Activated CD4-positive, alpha-beta T cell treated with anti-CD3 and anti-CD28 coated beads, Interleukin-2, Interleukin-6, amounts not matched to agents 100 ng/mL and 50 ng/mL, durations not matched to agents 16 hours and 8 hours (primary cell): ENCODE measurements at regions not wholly inside any gene's neighbourhood (a gene's known extent, or its start where the extent isn't known, plus 50 kb on each side); places are given as distances from the start of the nearest gene placed in this dataset.

Experiments
- DNase-seq: peaks from one replicate; pipeline ENCODE4 v3.0.0-alpha.2; 2020

DNA sequence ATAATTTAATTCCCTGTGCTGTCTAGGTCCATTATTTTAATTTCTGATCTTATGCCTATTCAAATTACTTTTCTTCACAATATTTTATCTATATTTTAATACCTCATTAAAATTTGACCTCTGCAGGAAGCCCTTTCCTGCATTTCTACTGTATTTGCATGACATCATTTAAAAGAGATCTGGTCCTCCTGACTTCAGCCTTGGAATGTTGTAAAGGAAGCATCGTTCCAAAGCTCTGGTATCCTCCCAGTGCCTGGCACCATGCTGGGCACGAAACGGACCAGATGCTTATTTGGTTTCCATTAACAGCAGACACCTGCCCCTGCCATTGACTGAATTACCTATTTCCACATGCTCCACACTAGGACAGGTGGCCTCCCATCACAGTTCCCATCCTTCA, 247.5 kb downstream of the KLF6 start:
- no peak for DNase-seq

DNA sequence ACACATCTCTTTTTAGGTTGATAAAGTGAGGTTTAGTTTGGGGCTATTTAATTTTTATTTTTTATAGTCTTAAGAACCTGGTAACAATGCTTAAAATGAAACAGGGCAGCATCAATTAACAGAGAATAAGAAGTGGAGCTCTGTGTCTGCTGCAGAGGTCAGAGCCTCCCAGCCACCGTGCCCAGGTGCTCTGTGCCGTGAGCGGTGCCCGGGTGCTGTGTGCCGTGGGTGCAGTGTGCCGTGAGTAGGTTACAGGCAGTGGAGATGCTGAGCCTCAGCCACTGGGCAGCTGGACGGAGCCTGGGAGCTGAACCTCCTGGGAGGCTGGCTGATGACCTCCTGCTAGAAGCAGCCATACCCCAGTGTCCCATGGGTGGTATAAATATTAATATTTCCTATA, 250.0 kb downstream of the KLF6 start:
- DNase-seq = no peak

GRCh38 chr10:3534433-3534832, 250.6 kb downstream of the KLF6 start:
- no peak for DNase-seq

DNA sequence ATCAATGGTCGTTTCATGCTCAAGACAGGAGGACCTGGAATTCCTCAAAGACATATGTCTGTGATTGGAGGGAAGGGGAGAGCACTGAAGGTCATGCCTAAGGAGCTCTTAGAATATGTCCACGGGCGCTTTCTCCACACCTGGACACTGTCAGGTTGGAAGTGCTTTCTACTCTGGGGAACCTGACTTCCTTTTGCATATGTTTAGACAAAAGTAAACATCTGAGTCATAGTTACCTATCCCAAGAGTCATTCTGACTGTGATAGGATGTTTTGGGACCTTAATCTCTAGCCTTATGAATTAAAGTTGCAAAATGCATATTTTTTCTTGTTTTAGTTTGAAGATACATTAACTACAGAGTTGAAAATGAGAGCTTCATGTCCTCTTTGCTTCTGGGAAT, 251.7 kb downstream of the KLF6 start:
- DNase-seq = no peak

DNA sequence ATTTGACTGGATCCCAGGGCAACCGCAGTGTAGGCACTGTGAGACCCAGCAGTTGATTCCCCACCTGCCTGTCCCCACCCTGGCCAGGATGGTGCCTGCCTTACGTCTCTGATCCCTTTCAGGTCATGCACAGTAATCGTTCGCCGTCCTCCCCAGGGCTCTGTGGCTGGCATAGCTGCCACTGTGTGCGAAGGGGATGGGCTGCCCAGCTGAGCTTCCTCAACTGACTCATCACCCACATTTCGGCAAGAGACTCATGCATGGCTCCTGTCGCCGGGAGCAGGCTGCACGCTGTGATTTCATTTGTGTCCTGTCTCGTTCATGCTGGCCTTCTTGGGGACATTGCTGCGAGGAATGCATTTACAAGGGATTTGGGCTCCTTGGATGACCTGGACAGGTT, 252.4 kb downstream of the KLF6 start:
- DNase-seq = no peak

DNA sequence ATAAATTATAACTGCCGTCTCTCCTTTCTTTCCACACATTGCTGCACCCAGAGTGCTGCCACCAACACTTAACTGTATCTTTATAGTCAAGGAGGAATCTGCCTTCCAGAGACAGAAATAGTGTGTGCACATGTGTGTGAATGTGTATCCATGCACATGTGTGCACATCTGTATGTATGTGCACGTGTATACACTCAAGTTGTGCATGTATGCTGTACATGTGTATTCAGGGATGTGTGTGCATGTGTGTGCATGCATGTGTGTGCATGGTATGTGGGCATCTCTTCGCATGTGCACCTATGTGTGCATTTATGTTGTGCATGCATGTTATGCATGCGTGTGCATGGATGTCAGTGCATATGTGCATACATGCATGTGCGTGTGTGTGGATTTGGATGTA, 253.3 kb downstream of the KLF6 start:
- no peak for DNase-seq

DNA sequence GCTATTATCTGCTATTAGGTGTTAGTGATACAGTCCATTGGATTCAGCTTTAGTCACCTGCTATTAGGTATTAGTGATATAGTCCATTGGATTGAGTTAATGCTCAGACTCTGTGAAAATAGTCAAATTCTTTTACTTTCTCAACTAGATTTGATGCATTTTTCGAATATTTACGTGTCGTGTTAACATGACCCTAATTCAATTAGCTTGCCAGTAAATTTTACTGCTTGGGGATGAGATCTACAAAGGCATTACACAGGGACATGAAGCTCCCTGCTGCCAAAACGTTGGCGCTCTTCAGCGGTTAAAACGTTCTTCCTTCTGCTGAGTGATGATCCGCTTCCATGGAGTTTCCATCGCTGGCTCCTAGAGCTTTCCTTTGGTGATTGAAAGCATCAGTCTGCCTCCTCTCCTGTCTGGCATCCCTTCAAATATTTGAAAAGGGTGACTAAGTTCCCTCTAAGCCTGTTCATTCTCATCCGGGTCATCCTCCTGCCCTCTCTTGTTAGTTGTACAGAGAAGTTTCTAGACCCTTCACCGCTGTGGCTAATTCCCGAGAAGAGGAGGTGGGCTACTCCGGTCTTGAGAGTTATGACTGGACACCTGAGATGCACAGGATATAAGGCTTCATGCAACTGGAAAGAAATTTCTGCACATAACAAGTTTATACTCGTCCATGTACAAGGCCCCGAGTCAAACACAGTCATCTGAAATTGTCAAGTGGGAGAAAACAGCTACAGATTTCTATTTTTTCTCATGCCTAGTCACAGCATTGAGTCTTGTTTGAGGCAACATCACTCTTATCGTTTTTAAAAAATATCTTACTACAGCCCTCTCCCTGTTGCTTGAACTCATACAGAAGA, 254.0 kb downstream of the KLF6 start:
- no peak for DNase-seq

GRCh38 chr10:3530346-3530745, 254.7 kb downstream of the KLF6 start:
- no peak for DNase-seq

- no peak for DNase-seq
Measured at GRCh38 chr10:3529691-3530090, 255.3 kb downstream of the KLF6 start.

DNA sequence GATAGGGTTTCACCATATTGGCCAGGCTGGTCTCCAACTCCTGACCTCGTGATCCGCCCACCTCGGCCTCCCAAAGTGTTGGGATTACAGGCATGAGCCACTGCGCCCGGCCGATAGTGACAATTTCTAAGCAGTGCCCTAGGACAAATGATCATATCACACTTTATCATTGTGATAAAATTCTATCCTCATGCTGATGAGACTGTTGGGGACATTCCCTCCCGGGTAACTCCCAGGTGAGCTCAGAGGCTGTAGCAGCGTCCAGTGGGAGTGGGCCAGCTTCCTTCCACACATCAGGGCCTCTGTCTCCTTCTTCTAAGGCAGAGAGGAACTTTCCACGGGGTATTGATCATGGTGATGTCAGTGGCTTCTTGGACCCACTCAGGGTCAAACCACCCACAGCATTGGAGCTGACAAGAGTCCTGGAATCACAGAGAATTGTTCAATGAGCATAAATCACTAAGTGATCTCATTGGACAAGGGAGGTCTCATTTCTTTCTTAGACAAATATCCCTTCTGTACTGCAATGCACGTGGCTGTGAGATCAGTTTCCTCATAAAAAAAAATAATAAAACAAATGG, 256.1 kb downstream of the KLF6 start:
- no peak for DNase-seq

DNA sequence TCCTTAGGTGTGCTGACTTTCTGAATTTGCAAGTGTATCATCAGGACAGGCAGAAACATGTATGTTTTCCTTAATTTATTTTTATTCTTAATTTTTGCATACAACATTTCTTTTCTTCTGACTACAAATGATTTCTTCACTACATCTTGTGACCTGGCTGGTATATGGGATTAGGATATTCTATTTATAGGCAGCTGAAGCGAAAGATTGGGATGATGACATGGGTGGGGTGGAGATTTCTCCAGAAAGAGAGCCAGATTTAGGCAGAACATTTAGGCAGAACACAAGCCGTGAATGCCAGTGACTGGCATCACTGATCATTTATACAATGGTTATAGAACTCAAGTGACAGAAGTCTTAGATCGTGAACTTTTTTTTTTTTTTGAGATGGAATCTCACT, 256.7 kb downstream of the KLF6 start:
- DNase-seq = no peak

DNA sequence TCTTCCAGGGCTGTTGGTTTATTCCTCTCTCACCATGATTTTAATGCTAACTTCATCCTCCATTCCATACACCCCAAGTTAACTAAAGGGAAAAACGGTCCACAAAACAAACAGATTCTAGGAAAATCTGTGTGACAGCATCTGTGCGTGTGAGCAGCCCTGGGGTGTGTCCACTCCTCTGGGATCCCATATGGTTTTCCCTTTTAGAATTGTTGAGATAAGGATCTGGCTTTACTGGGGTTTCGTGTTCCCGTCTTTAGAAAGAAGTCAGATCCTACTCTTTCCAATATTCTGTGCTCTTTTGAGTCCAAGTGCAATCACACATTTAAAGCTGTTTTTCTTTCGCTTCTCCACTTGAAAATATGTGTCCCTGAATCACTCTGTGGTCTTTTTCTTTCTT, 257.1 kb downstream of the KLF6 start:
- no peak for DNase-seq

DNA sequence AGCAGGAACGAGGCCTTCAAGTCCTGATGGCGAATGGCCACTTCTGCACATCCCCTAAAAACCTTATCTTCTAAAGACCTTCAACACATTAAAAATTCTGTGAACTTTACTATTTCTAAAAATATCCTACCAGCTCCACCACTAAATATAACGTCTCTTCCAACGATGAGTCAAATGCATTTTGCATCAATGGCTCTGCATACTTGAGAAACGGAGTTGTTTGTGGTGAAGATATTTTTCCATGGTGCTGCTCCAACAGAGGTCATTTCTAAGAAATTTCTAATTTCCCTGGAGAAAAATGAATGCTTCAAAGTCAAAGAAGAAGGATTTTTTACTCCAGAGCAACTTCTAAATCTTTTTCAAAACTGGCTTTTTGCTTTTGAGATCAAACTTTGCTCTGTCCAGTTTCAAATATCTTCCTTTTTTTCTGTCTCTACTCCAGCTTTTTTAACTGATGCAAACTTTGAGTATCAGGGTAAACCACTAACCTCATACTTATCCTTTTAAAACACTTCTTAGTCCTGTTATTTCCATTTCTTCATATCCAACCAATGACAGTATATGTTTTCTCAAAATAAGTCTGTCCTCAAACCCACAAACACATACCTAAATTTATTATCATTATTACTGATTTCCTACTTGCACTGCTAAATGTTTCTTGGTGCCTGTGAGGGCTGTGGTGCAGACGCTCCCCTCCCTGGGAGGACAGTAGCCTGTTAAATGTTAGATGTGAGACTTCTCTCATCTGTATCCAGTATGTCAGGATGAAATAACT, 258.1 kb downstream of the KLF6 start:
- DNase-seq = no peak

- no peak for DNase-seq
Measured at GRCh38 chr10:3525832-3526449, 259.1 kb downstream of the KLF6 start.

DNA sequence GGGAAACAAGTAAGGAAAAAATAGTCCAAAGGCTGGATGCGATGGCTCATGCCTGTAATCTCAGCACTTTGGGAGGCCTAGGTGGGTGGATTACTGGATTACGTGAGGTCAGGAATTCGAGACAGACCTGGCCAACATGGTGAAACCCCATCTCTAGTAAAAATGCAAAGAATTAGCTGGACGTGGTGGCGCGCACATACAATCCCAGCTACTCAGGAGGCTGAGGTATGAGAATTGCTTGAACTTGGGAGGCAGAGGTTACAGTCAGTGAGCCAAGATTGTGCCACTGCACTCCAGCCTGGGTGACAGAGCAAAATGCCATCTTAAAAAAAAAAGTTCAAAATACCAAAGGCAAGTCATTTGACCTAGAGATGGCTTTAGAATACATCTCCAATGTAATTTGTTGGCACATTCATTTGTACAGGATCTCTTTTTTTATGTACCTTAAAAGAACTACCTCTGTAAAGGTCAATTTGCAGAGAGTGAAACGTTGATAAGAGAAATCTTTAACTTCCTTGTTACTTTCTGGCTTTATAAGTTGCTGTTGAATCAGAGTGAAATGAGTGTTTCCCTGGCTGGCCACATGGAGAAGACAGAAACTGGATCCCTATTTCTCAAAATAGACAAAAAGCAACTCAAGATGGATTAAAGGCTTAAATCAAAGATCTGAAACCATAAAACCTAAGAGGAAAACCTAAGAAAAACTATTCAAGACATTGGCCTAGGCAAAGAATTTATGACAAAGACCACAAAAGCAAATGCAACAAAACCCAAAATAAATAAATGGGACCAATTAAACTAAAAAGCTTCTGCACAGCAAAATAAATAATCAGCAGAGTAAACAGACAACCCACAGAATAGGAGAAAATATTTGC, 260.7 kb downstream of the KLF6 start:
- no peak for DNase-seq

DNA sequence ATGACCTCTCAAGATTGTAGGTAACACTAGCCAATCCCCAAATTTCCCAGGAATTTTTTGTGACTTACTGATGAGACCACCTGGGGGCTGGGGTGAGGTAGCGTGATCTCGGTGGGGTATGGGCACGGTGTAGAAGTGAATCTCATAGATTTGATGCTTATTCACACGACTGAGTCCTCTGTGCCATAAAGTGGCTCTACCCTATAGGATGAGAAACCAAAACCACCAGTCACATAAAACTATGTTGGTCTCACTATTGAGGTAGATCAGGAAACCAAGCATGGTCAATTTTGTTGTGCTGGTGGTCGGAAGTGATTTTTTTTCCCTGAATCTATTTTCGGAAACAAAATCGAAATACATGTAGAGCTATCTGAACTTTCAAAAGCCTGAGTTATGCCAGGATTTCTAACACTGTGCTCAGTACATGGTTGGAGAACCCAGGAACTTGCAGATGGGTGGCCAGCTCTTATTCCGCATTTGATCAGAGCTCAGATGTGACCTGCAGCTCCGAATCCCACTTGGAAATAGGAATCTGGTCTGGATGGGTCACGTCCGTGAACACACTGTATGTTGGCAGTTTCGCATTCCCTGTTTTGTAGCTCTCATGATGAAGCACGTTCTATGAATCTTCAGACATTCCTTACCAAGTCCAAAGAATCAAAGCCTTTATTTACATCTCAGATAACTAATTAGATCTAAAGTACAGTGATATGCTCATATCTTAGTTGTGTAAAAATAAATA, 261.5 kb downstream of the KLF6 start:
- DNase-seq = no peak

DNA sequence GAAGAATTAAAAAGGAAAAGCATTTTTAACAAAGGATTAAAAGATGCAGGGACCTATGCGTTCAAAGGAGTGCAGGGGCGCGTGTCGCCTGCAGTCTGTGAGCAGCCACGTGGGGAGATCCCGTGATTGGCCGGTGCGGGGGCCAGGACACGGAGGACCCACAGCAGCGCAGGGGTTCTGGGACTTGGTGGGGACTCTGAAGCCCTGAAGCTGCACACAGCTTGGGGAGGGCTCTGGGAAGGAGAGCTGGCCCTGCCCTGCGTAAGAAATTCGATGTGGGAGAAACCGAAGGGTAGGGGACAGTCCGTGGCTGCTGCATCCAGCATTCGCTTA, 268.1 kb downstream of the KLF6 start:
- no peak for DNase-seq

DNA sequence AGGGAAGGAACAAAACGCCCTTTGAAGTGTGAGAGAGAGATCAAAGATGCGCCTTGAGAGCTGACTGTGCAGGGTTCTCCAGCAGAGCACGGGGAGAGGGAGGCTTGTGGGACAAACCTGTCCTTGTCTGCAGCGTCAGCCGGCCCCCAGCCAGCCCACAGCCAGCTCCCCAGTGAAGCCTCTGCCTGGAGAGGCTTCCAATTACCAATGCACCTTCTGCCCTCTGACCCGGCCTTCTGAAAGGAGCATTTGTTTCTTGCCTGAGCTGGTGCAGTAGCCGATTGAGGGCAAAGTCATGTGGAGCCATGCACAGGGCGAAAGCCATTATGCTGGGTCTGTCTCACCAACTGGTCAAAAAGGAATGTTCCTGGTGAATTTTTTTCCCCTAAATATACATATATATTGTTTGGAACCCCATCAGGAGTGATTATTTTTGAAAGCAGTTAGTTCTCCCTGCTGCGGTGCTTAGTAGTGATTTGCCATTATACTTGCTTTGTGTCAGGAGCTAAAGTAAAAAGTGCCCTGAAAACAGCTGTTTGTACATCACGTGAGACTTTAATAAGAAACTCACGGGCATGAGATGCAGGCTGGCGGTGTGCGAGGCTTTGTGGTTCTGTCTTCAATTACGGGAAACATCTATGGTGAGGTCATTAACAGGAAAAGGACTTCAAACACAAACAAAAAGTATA, 268.6 kb downstream of the KLF6 start:
- DNase-seq = no peak

- no peak for DNase-seq
Measured at GRCh38 chr10:3514691-3515090, 270.3 kb downstream of the KLF6 start.

DNA sequence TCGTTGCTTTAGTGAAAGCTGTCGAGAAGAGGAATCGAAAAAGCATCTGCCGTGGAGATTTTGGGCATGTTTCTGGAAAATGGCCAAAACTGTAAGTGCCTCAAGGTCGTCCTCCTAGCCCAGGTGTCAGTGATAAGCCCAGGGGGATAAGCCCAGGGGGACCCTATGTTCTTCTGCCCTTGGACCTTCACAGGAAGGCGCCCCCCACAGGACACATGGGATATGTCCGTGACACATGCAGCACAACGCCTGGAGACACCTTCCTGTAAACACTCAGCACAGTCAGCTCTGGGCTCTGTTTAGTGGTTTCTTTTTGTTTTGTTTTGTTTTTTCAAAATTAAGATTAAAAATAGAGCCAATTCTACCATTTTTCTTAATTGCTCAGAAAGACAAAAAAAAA, 272.7 kb downstream of the KLF6 start:
- no peak for DNase-seq

DNA sequence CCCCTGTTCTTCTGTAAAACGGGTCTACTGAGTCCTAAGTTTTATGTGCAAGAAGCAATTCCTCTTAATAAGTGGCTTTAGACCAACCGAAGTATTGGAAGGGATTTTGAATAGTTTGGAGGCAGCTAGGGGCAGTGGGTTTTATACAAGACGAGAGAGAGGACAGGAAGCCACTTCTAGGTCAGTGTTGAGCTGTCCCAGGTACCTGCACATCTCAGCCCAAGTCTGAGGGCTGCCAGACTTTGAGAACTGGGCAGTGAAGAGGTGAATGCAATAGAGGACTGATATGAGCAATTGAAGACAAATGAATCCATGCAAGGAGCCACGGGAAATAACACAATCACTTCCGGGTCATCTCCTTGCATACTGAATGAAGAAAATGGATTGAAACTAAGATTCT, 273.5 kb downstream of the KLF6 start:
- DNase-seq = no peak
